Testis (tissue), 2 donors: ENCODE measurements at regions not wholly inside any gene's neighbourhood (a gene's known extent, or its start where the extent isn't known, plus 50 kb on each side); places are given as distances from the start of the nearest gene placed in this dataset.

Experiments used
- POLR2A ChIP-seq: fragments of 450-650 bp; IDR thresholded peaks from one replicate; pipeline ENCODE4 v1.6.1; 2017; ENCODE audit warnings: antibody characterized with exemption, mild to moderate bottlenecking, moderate library complexity
- TF ChIP-seq, protein P1 (sequence below), 3 experiments: fragments of 450-650 bp in 2 of 3; fragments of 200-600 bp in 1 of 3; sonication (generic) in 1 of 3; IDR thresholded peaks; one replicate each; pipeline ENCODE4 v1.5.1; 2016 to 2019; ENCODE audit warnings: antibody characterized with exemption in 3 of 3, mild to moderate bottlenecking in 2 of 3, moderate library complexity in 1 of 3

DNA sequence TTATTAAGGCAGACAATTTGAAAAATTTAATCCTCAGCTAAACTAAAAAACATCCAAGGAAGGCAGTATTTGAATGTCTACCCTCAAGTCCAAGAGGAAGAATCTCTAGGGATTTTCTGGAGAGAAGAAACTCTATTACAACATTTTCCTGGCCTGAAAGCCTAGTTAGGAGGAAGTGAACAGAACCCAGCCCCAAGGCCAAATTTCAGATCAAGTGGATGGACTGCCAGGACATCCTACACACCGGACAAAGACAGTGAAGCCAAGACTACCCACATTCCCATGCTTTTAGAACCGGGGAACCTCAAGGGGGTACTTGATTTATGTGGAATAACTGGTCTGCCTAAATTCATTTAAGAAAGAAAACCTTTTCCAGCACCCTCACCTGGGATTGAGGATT, 108.9 kb upstream of the MEOX2 start:
- TF ChIP-seq, protein P1, sequence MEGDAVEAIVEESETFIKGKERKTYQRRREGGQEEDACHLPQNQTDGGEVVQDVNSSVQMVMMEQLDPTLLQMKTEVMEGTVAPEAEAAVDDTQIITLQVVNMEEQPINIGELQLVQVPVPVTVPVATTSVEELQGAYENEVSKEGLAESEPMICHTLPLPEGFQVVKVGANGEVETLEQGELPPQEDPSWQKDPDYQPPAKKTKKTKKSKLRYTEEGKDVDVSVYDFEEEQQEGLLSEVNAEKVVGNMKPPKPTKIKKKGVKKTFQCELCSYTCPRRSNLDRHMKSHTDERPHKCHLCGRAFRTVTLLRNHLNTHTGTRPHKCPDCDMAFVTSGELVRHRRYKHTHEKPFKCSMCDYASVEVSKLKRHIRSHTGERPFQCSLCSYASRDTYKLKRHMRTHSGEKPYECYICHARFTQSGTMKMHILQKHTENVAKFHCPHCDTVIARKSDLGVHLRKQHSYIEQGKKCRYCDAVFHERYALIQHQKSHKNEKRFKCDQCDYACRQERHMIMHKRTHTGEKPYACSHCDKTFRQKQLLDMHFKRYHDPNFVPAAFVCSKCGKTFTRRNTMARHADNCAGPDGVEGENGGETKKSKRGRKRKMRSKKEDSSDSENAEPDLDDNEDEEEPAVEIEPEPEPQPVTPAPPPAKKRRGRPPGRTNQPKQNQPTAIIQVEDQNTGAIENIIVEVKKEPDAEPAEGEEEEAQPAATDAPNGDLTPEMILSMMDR (IDR thresholded peaks at IDR 0.05): no peak
- no peak for TF ChIP-seq POLR2A
